Fibroblast of skin of left quadriceps (primary cell): ENCODE measurements at regions not wholly inside any gene's neighbourhood (a gene's known extent, or its start where the extent isn't known, plus 50 kb on each side); places are given as distances from the start of the nearest gene placed in this dataset.
A peak's percentile ranks its signal among the peaks of the same experiment; 100 is the strongest.

ENCODE experiments used
- DNase-seq, 2 experiments: peaks; one replicate each; pipeline ENCODE4 v3.0.0-alpha.2; 2013; ENCODE audit warnings: low read depth in 2 of 2

- no peak for DNase-seq
These were observed 116.3 kb upstream of the UBE2E2 start for GRCh38 chr3:23086831-23087230.

GRCh38 chr3:23094412-23094811 is 108.7 kb upstream of the UBE2E2 start:
- DNase-seq, result no peak

DNA sequence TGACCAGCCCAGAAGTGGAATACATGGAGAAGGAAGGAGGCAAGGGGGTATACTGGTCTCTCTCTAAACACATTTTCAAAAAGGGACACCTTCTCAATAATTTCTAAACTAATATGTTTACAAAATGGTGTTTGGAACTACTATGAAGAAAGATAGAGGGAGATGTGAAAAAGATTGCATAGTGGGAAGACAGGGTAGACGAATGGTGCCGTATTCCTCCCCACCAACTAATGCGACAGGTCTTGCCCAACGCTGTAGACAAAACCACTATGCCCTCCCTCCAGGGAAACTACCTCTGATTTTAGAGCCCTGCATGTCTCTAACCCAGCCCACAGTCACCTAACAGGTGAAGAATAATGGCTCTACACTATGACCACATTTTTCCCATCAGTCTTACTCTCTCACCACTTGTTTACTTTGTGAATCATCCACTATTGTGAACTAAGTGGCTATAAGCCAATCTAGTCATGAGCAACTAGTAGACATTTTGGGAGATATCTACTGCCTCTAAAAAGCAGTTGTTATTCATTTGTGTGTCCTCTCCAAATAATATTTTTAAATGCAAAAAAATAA is 108.2 kb upstream of the UBE2E2 start:
- DNase-seq, result no peak

- DNase-seq, result no peak
These were observed 107.1 kb upstream of the UBE2E2 start for GRCh38 chr3:23096041-23096440.

DNA sequence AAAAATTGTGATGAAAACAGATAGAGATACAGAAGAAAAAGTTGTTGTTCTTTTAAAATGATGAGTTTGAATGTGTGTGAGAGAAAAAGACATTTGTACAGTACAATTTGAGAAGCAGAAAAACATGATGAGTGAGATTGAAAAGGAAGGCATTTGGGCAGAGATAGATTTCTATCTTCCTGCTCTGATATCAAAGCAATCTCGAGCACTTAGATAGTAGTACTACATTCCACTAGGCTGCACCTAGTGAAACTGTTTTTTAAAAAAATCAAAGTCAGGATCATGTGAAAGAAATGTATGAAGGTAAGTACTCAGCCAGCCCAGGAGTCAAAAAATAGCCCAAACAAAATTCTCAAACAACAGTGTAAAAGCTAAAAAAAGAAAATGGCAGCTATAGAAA is 104.1 kb upstream of the UBE2E2 start:
- no peak for DNase-seq

DNA sequence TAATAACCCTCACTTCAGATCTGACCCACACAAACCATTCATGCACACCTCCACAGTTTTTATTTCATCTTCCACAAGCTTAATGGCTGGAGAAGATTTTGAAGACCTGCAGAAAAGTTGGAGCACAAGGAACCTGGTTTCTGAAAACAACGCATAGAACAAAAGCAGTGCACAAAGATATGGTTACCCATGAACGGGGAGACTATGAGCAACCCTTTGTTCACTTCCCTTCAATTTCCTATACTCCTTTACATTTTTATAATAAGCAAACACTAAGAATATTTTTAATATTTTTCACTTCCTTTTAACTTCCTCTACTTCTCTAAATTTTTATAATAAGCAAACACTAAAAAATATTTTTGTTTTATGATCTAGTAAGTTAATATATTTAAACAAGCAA is 103.5 kb upstream of the UBE2E2 start:
- DNase-seq, result no peak

DNA sequence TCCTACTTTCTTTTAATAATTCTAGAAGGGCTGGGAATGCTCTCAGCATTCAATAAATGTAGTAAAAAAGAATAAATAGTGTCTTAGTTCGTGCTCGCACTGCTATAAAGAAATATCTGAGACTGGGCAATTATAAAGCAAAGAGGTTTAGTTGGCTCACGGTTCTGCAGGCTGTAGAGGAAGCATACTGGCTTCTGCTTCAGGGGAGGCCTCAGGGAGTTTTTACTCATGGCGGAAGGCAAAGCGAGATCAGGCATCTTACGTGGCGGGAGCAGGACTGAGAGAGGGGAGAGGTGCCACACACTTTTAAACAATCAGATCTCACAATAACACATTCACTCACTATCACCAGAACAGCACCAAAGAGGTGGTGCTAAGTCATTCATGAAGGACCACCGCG is 103.0 kb upstream of the UBE2E2 start:
- DNase-seq, result no peak

DNA sequence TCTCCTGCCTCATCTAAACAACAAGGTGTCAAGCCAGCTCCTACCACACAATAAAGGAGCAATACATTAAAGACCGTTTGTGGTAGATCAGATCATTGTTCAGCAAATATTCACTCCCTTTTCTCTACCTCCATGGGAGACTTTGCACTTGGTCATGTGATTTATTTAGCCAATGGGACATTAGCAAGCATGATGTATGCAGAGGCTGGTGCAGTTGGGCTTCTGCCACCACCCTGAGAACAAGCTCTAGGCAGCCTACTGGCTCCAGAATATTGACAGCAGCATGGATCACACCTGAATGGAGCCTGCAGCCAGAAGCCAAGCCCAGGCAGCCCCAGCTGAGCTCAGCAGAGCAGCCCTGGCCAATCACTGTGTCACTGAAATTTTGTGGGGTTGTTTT is 99.4 kb upstream of the UBE2E2 start:
- no peak for DNase-seq

GRCh38 chr3:23105048-23105447 is 98.1 kb upstream of the UBE2E2 start:
- DNase-seq, result no peak

DNA sequence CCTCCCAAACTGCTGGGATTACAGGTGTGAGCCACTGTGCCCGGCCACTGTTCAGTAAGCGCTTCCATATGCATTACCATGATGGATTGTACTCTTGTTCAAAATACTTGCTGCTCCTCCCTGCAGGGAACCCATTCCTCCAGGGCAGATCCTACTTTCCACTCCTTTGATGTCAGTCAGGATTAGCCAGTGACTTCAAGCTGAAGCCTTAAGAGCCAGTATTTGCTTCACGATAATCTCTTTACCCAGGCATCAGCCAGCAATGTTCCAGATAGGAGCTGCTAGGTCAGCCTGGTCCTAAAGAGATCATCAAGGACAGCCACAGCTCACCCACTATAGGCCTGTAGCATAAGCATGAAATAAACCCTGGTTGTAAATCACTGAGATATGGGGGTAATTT is 96.5 kb upstream of the UBE2E2 start:
- no peak for DNase-seq

- DNase-seq, result no peak
These were observed 95.9 kb upstream of the UBE2E2 start for GRCh38 chr3:23107221-23107620.

- no peak for DNase-seq
These were observed 94.6 kb upstream of the UBE2E2 start for GRCh38 chr3:23108451-23109057.

DNA sequence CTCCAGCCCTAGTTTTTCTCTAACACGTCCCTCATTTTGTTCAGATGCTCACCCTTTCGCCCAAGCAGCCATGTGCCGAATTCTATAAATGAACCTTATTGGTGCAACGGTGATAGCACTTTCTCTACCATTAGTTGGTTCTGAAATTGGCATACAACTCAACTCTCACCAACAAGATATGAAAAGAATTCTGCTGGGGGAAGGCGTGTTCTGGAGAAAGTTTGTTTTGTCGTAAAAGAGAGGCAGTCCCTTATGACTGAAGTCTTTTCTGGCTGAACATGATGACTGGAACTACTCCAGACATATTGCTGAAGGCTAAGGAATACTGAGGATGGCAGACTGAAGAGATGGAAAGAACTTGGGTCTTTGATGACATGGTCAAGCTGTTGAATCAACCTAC is 91.8 kb upstream of the UBE2E2 start:
- DNase-seq, result no peak

DNA sequence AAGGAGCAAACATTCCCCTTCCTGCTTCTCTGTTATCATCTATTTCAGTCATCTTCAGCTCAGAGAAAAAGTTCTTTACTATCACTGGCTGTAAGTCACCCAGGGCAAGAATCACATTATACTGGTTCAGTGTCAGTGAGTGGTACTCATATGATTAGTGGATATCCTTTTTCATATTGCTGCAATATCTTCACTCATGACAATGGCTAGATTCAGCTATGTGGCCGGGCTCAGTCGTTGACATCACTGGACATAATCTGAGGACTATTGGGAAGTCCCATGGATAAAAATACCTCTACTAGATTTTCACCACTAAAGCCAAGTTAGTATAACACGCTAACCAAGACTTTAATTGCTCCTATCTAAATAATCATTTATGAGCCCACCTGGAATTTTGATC is 91.3 kb upstream of the UBE2E2 start:
- no peak for DNase-seq

DNA sequence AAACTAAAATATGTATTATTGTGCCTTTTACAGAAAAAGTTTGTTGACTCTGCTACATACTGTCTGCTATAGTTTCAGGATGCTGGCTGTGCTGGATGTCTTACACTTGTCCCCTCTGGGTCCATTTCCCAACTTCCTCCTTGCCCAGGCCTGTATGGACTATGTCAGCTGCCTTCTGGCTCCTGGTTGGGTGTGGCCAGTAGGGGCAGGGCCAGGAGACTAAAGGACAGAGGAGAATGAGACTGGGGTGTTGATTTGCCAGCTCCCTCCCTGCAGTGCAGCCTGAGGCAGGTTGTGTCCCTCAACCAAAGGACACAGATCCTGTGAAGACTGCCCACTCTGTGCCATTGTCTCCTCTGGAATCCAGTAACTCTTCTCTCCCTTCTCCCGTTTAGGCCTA is 90.6 kb upstream of the UBE2E2 start:
- DNase-seq, result no peak

- peak; percentile 22 to 25 for DNase-seq
These were observed 89.5 kb upstream of the UBE2E2 start for GRCh38 chr3:23113455-23114171.

- no peak for DNase-seq
These were observed 88.7 kb upstream of the UBE2E2 start for GRCh38 chr3:23114432-23114831.

DNA sequence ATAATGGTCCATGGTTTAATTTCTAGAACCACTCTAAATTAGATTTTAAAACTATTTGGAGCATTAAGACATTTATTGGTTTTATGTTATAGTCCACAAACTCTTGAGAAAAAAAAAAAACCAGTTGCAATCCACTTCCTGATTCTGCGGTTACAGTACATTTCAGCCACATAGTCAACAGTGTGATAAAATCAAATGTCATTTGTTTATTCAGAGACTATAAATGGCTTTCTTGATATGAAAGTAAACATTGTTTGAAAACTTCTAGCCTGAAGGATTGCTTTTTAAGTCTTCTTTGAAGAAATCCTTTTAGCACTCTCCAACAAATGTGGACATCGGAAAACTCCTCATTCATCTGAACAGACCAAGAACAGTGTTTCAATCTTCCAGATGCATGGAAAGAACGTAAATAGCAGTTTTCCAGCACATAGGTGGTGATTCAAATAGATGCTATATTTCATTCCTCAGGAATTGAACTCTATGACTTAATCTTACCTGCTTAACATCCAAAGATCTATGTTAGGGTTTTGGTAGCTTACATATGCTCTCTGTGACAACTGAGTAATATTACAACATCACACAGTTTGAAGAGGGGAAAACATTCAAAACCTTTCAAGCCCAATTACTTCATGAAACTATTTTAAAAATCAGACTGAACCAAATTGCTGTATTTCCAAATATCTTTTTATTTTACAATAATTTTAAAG is 87.8 kb upstream of the UBE2E2 start:
- no peak for DNase-seq

GRCh38 chr3:23116081-23116837 is 86.9 kb upstream of the UBE2E2 start:
- DNase-seq, result no peak

DNA sequence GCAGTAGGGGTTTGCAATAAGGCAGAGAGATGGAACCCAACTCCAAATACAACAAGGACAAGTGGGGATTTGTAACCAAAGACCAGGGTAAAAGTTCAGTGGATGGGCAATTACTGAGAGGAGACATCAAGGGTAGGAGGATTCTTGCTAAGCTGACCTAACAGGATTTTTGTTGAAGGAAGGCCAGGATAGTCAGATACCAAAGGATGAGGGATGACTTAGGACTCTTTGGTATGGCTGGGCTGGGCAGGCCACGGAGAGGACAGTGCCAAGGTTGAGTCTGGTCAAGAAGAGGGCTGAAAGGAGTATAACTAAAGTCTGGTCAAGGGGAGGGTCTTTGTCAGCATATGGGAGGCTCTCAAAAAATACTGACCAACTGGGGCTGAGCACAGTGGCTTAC is 85.3 kb upstream of the UBE2E2 start:
- no peak for DNase-seq

DNA sequence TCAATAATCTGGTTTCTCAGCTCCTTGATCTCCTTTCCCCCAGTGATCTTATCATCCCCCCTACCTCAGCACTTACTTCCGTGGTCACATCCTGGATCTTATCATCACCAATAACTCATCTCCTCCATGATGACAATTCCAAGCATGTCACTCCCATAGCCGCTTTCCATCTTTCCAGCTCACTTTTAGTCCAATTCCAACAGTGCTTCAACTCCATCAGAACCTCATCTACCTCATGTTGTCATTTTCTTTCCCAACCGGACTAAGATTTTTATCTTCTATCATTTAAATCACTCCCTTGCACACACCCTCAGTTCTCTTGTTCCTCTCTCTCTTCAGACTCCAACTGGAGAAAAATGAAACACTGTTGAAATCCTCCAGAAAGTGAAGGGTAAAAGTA is 75.9 kb upstream of the UBE2E2 start:
- DNase-seq, result no peak

GRCh38 chr3:23128655-23129054 is 74.5 kb upstream of the UBE2E2 start:
- DNase-seq, result no peak
